GM12878 (cell line): ENCODE measurements at regions not wholly inside any gene's neighbourhood (a gene's known extent, or its start where the extent isn't known, plus 50 kb on each side); places are given as distances from the start of the nearest gene placed in this dataset.
"Not testable (repeated sequence)": the region's sequence is repeated elsewhere in the genome, so short reads cannot be mapped to it uniquely, and the experiment has no call there.

Source experiments
- CREB1 ChIP-seq: IDR thresholded peaks from 2 replicates; pipeline ENCODE4 v1.6.1; 2012; ENCODE audit warnings: low read depth, mild to moderate bottlenecking, inconsistent platforms
- EP300 ChIP-seq, 2 experiments: fragments of 150-350 bp in 1 of 2; IDR thresholded peaks; 2 replicates each; pipeline ENCODE4 v1.6.1; 2011 to 2012; ENCODE audit warnings: low read depth in 2 of 2, low read length in 2 of 2, borderline replicate concordance in 1 of 2, improper control_type of control experiment in 1 of 2, inconsistent platforms in 1 of 2; ENCODE audit not compliant: control insufficient read depth in 1 of 2
- HDAC6 ChIP-seq: fragments of 200-600 bp; sonication (generic); IDR thresholded peaks from one replicate; pipeline ENCODE4 v1.8.0; 2017; ENCODE audit warnings: antibody characterized with exemption; ENCODE audit not compliant: unreplicated experiment
- NKRF ChIP-seq: fragments of 450-650 bp; conservative IDR thresholded peaks from 2 replicates; pipeline ENCODE4 v1.6.1; 2017; ENCODE audit warnings: mild to moderate bottlenecking, moderate library complexity
- POLR2A ChIP-seq: IDR thresholded peaks from 2 replicates; pipeline ENCODE4 v1.6.1; 2011; ENCODE audit warnings: low read depth, mild to moderate bottlenecking, low read length
- RAD51 ChIP-seq: fragments of 450-650 bp; IDR thresholded peaks from 2 replicates; pipeline ENCODE4 v1.6.1; 2016; ENCODE audit warnings: moderate library complexity, mild to moderate bottlenecking, inconsistent platforms
- TF ChIP-seq, protein P1 (sequence below): IDR thresholded peaks from 2 replicates; pipeline ENCODE4 v1.6.1; 2011; ENCODE audit warnings: borderline replicate concordance, low read depth, mild to moderate bottlenecking, moderate library complexity, mixed read lengths, low read length; ENCODE audit not compliant: insufficient read depth; ENCODE audit errors: extremely low read length
- TF ChIP-seq, protein P2 (sequence below), 3 experiments: IDR thresholded peaks in 2 of 3; conservative IDR thresholded peaks in 1 of 3; 2 replicates each; pipeline ENCODE4 v1.5.1; 2011; ENCODE audit warnings: low read depth in 3 of 3, low read length in 3 of 3, mild to moderate bottlenecking in 3 of 3, control low read depth in 2 of 3, moderate library complexity in 2 of 3, inconsistent platforms in 1 of 3, mixed read lengths in 1 of 3; ENCODE audit not compliant: control insufficient read depth in 2 of 3, insufficient read depth in 1 of 3; ENCODE audit errors: extremely low read depth in 1 of 3

DNA sequence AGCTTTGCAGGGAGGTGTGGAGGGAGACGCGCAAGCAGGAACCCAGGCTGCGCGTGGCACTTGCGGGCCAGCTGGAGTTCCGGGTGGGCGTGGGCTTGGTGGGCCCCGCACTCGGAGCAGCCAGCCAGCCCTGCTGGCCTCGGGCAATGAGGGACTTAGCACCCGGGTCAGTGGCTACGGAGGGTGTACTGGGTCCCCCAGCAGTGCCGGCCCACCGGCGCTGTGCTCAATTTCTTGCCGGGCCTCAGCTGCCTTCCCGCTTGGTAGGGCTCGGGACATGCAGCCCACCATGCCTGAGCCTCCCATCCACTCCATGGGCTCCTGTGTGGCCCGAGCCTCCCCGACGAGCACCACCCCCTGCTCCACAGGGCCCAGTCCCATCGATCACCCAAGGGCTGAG is 1205.0 kb upstream of the PABPC4L start:
- not testable (repeated sequence) for TF ChIP-seq HDAC6; EP300 (IDR thresholded peaks at IDR 0.05; ENCODE audit: borderline replicate concordance in 1 of 2, control insufficient read depth in 1 of 2, low read depth in 2 of 2, low read length in 2 of 2); POLR2A; NKRF; RAD51; CREB1
- TF ChIP-seq, protein P1, sequence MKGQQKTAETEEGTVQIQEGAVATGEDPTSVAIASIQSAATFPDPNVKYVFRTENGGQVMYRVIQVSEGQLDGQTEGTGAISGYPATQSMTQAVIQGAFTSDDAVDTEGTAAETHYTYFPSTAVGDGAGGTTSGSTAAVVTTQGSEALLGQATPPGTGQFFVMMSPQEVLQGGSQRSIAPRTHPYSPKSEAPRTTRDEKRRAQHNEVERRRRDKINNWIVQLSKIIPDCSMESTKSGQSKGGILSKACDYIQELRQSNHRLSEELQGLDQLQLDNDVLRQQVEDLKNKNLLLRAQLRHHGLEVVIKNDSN: not testable (repeated sequence)
- TF ChIP-seq, protein P2, sequence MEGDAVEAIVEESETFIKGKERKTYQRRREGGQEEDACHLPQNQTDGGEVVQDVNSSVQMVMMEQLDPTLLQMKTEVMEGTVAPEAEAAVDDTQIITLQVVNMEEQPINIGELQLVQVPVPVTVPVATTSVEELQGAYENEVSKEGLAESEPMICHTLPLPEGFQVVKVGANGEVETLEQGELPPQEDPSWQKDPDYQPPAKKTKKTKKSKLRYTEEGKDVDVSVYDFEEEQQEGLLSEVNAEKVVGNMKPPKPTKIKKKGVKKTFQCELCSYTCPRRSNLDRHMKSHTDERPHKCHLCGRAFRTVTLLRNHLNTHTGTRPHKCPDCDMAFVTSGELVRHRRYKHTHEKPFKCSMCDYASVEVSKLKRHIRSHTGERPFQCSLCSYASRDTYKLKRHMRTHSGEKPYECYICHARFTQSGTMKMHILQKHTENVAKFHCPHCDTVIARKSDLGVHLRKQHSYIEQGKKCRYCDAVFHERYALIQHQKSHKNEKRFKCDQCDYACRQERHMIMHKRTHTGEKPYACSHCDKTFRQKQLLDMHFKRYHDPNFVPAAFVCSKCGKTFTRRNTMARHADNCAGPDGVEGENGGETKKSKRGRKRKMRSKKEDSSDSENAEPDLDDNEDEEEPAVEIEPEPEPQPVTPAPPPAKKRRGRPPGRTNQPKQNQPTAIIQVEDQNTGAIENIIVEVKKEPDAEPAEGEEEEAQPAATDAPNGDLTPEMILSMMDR (IDR thresholded peaks at IDR 0.05 in 2 of 3, conservative IDR thresholded peaks at IDR 0.05 in 1 of 3; ENCODE audit: control insufficient read depth in 2 of 3, extremely low read depth in 1 of 3, insufficient read depth in 1 of 3, low read depth in 3 of 3, low read length in 3 of 3): not testable (repeated sequence)
